ENCODE measurements at regions not wholly inside any gene's neighbourhood (a gene's known extent, or its start where the extent isn't known, plus 50 kb on each side); places are given as distances from the start of the nearest gene placed in this dataset.

DNA sequence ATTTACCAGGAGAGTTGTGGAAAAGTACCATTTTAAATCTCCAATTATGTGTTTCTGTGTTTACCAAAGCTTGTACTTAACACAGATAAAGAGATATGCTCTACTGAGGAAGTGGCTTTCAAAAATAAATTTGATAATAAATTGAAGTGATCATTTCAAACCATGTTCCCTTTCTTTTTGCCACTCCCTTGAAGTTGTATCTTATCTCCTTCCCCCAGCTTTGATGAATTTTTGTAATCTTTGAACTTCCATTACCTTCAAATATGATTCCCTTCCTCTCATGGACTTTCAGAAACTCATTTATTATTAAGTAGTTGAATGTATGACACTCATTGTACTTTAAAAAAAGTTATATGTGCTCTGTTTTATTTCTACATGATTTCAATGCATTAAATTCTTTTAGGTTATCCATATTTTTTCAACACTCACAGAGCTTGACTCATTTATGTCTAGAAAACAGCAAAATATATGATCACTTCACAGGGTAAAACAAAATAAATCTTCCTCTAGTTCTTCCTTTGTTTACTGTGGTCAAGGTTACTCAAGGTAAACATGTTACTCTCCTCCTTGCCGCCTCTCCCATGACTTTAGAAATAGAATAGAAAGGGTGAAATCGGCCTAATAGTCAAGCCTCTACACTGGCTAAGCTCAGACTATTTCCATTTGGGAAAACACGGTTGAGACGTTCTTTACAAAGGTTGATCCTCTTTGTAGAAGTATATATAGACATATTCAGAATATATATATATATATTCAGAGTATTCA is 251.2 kb upstream of the SPRY2 start:
- Mint-ChIP-seq H3K4me3 (no peak overlapping the region), H3K4me1 (no peaks in the 10 kb centered on the region), H3K36me3 (no peaks in the 10 kb centered on the region), H3K27ac (no peak overlapping the region), H3K27me3 (ENCODE audit: low read depth in 3 of 3) (no peaks in the 10 kb centered on the region), H3K9me3 (peaks cover 0 to 6% (median 0%) of the 10 kb centered on the region in 7 donors)
- H3K27me3 ChIP-seq (ENCODE audit: control insufficient read depth in 2 of 2, insufficient read depth in 2 of 2, low read length in 2 of 2): no peaks in the 10 kb centered on the region
- no CpG with 5 or more reads among the region's 4 CpGs for WGBS (ENCODE audit: insufficient coverage)
- H3K9me3 ChIP-seq (replicated peaks in 1 of 2; ENCODE audit: control insufficient read depth in 1 of 2, insufficient read depth in 1 of 2, low read length in 2 of 2): no peaks in the 10 kb centered on the region
- intact Hi-C loops (cut with micrococcal nuclease): no loop called here
- H3K4me1 ChIP-seq (ENCODE audit: control insufficient read depth in 1 of 2, insufficient read depth in 2 of 2, low read length in 2 of 2): no peaks in the 10 kb centered on the region
- no peak overlapping the region for H3K4me3 ChIP-seq (replicated peaks in 1 of 3; ENCODE audit: low read depth in 2 of 3, low read length in 3 of 3)
- TF ChIP-seq CTCF (IDR thresholded peaks at IDR 0.05): no peak
- H2AFZ ChIP-seq (ENCODE audit: insufficient read depth, low read depth, low read length, poor library complexity, severe bottlenecking): no peak overlapping the region
- DNase-seq: no peak
- H3K36me3 ChIP-seq (replicated peaks in 1 of 2; ENCODE audit: control insufficient read depth in 1 of 2, insufficient read depth in 2 of 2, low read length in 2 of 2): no peaks in the 10 kb centered on the region
- H3K9ac ChIP-seq (ENCODE audit: insufficient read depth, low read length, poor library complexity, severe bottlenecking): no peak overlapping the region
- no peak overlapping the region for H3K4me2 ChIP-seq (replicated peaks; ENCODE audit: extremely low read depth, low read length, poor library complexity, severe bottlenecking)
- H4K20me1 ChIP-seq (ENCODE audit: insufficient read depth, low read length): no peaks in the 10 kb centered on the region
- H3K27ac ChIP-seq (ENCODE audit: low read depth in 1 of 2, low read length in 2 of 2): no peak overlapping the region
- H3K79me2 ChIP-seq (ENCODE audit: insufficient read depth, low read length): no peaks in the 10 kb centered on the region

GRCh38 chr13:80590551-80590950 is 249.6 kb upstream of the SPRY2 start:
- Histone ChIP-seq H4K20me1 (ENCODE audit: insufficient read depth, low read length) (no peaks in the 10 kb centered on the region), H3K27me3 (ENCODE audit: control insufficient read depth in 2 of 2, insufficient read depth in 2 of 2, low read length in 2 of 2) (no peaks in the 10 kb centered on the region), H3K9me3 (replicated peaks in 1 of 2; ENCODE audit: control insufficient read depth in 1 of 2, insufficient read depth in 1 of 2, low read length in 2 of 2) (no peaks in the 10 kb centered on the region), H3K4me3 (replicated peaks in 1 of 3; ENCODE audit: low read depth in 2 of 3, low read length in 3 of 3) (no peak overlapping the region), H3K36me3 (replicated peaks in 1 of 2; ENCODE audit: control insufficient read depth in 1 of 2, insufficient read depth in 2 of 2, low read length in 2 of 2) (no peaks in the 10 kb centered on the region), H3K4me2 (replicated peaks; ENCODE audit: extremely low read depth, low read length, poor library complexity, severe bottlenecking) (no peak overlapping the region), H2AFZ (ENCODE audit: insufficient read depth, low read depth, low read length, poor library complexity, severe bottlenecking) (no peak overlapping the region), H3K9ac (ENCODE audit: insufficient read depth, low read length, poor library complexity, severe bottlenecking) (no peak overlapping the region), H3K27ac (ENCODE audit: low read depth in 1 of 2, low read length in 2 of 2) (no peak overlapping the region), H3K79me2 (ENCODE audit: insufficient read depth, low read length) (no peaks in the 10 kb centered on the region), H3K4me1 (ENCODE audit: control insufficient read depth in 1 of 2, insufficient read depth in 2 of 2, low read length in 2 of 2) (no peaks in the 10 kb centered on the region)
- no peak for DNase-seq
- no peaks in the 10 kb centered on the region for H3K27me3 Mint-ChIP-seq (ENCODE audit: low read depth in 3 of 3)
- TF ChIP-seq CTCF (IDR thresholded peaks at IDR 0.05): no peak
- no peak overlapping the region for H3K27ac Mint-ChIP-seq
- 84% methylated on average over 2 of the region's 3 CpGs for WGBS (ENCODE audit: insufficient coverage)
- no peak overlapping the region for H3K4me3 Mint-ChIP-seq
- H3K36me3 Mint-ChIP-seq: no peaks in the 10 kb centered on the region
- intact Hi-C loops (cut with micrococcal nuclease): no loop called here
- H3K9me3 Mint-ChIP-seq: peaks cover 0 to 6% (median 0%) of the 10 kb centered on the region in 7 donors
- H3K4me1 Mint-ChIP-seq: peaks cover 3% of the 10 kb centered on the region

Measured in CD14-positive monocyte (primary cell).